Fibroblast of upper back skin (primary cell): ENCODE measurements at regions not wholly inside any gene's neighbourhood (a gene's known extent, or its start where the extent isn't known, plus 50 kb on each side); places are given as distances from the start of the nearest gene placed in this dataset.
A peak's percentile ranks its signal among the peaks of the same experiment; 100 is the strongest.

Source experiments
- DNase-seq: peaks from one replicate; pipeline ENCODE4 v3.0.0-alpha.2; 2013

DNA sequence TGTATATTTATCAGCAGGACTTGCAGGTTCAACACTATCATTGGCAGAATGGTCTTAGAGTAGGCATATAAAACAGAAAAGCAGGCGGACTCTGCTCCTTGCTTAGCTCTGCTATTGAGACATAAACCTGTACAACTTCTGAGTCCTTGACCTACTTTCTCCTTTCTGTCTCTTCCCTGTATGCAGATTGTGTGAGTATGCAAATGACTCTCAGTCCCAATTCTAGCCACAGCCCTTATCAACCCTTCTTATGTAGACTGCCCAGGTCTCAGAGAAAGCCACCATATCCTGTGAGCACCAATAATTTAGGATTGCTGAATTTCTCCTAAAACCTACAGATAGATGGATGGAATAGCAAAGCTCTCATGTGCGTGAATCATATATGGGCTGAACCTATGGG lies 367.6 kb upstream of the DDI1 start:
- no peak for DNase-seq

DNA sequence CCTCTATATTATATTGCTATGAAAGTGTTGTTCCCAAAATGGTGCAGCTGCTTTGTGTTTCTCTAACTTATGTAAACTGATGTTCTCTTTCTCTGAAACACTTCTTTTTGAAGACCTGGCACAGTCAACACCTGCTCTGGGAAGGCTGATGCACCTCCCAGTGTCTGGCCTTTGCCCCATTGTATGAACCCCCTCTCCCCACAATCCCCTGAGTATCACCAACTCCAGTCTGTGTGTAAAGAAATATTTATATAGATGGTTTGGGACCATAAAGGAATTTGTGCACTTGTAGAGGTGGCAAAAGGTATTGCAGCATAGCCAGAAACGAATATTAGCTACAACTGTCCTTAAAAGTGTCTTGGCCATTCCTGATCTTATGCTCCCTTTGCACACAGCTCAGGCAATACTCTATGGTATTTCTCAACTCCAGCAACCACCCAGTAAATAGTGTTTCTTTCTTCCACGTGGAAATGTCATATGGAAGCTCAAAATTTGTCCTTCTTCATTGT lies 365.2 kb upstream of the DDI1 start:
- DNase-seq: no peak

DNA sequence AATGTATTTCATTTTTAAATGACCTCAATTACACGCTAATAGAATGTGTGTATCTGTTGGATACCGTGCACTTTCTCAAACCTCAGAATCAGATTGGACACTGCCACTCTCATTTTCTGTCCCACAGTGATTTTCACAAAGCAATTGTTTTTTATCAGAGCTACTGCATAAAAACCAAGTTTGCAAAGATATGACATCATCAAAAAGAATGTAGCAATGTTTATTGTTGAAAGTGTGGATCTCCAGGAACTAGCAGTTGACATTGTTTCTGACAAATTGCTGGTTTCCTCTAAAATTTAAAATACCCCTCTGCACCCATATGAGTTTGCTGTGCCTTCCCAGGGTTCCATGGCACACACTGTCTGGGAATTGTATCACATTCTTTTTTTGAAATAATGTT lies 362.7 kb upstream of the DDI1 start:
- peak; percentile 34 for DNase-seq

DNA sequence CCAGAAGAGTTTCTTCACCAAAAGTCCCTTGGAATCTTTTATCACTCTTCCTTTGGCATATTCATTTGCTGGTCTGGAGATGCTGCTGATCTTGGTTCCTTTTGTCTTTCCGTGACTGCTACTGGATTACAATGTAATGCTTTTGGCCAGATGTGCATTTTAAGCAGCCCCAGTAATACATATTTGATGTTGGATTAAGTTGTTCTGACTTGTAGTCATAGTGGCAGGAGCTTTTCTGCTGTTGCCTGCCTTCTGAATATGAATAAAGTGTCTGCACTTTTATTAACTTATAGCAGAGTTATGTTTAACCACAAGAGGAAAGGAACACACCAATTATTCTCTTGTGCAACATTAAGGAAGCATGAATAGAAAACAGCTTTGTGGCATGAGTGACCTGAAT lies 360.0 kb upstream of the DDI1 start:
- DNase-seq: peak; percentile 41

GRCh38 chr11:103680826-103681225 lies 355.6 kb upstream of the DDI1 start:
- no peak for DNase-seq

- no peak for DNase-seq
Observed at GRCh38 chr11:103681855-103682254, 354.6 kb upstream of the DDI1 start.

GRCh38 chr11:103682318-103683184 lies 353.9 kb upstream of the DDI1 start:
- DNase-seq: peak; percentile 79

DNA sequence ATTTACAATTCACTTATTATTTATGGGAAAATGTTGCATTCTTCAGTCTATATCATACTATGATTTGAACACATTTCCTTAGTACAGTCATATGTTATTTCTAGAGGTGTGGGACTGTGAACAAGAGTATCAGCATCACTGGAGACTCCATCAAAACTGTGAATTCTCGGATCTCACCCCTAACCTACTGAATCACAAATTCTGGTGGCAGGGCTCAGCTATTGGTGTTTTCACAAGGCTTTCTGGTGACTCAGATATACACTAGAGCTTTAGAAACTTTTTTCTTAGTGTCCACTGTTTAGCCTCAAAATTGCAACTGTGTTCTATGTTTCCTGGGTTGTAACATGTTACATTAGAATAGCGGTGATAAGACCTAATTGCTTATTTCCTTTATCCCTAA lies 352.9 kb upstream of the DDI1 start:
- DNase-seq: peak; percentile 55

- DNase-seq: no peak
Observed at GRCh38 chr11:103688924-103689323, 347.5 kb upstream of the DDI1 start.

DNA sequence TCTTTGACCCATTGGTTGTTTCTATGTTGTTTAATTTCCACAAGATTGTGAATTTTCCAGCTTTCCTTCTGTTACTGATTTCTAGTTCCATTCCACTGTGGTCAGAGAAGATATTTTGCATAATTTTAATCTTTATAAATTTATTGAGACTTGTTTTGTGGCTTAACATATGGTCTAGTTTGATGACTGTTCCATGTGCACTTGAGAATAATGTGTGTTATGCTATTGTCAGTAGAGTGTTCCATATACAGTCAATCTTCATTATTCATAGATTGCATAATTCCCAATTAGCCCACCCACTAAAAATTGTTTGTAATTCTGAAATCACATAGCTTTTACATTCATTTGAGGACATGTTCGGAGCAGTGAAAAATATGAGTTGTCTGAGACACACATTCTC lies 346.1 kb upstream of the DDI1 start:
- peak; percentile 39 for DNase-seq

- no peak for DNase-seq
Observed at GRCh38 chr11:103696123-103696522, 340.3 kb upstream of the DDI1 start.

GRCh38 chr11:103699216-103699615 lies 337.2 kb upstream of the DDI1 start:
- DNase-seq: peak; percentile 76

- no peak for DNase-seq
Observed at GRCh38 chr11:103699656-103700055, 336.8 kb upstream of the DDI1 start.

GRCh38 chr11:103700622-103701021 lies 335.8 kb upstream of the DDI1 start:
- peak; percentile 89 for DNase-seq

- DNase-seq: no peak
Observed at GRCh38 chr11:103703437-103703836, 333.0 kb upstream of the DDI1 start.

DNA sequence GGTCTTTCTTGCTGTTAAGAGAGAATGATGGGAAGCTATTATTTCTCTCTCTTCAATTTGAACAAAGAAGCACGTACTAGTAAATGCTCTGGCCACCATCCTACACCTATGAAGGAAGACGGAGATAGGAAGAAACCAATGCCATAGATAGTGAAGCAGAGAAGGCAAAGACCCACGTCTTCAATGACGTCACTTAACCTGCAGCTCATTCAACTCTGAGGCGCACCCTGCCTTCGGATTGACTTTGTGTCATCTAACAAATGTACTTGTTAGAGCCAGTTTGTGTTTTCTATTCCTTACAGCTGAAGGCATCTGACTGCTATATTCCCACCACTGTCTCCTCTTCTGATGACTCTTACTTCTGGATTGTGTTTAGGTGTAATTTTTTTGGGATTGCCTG lies 332.5 kb upstream of the DDI1 start:
- no peak for DNase-seq

DNA sequence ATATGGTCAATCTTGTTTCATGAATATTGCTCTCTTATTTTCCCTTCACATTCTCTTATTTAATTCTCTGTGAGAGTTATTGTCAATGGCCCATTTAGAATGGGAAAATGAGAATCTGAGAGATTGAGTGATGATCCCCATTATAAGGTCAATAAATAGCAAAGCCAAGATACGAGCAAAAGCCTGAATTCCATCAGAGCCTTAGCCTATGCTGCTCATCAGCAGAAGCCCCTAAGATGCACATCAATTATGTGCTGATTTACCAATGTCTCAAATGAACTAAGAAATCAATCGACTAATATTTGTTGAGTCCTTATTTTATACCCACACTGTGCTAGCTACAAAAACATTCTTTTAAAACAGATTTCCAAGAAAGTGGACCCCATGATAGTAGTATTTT lies 330.8 kb upstream of the DDI1 start:
- no peak for DNase-seq

GRCh38 chr11:103709371-103709770 lies 327.1 kb upstream of the DDI1 start:
- DNase-seq: no peak

DNA sequence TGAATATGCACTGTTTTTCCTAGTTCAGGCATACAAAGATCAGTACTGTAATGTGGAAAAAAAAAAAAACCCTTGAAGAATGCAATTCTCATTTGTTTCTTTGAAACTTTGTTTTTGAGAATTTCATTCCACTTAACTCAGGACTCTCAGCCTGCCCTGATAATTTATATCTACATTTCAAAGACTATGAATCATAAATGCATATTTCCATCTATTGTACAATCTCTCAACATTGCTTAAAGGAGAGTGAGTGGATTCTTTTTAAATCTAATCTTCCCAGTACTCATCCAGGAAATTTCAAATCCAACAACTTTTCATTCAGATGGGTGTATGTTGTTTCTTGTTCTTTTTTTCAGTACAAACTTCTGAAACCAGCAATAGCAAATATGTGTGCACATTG lies 322.2 kb upstream of the DDI1 start:
- peak; percentile 79 for DNase-seq

DNA sequence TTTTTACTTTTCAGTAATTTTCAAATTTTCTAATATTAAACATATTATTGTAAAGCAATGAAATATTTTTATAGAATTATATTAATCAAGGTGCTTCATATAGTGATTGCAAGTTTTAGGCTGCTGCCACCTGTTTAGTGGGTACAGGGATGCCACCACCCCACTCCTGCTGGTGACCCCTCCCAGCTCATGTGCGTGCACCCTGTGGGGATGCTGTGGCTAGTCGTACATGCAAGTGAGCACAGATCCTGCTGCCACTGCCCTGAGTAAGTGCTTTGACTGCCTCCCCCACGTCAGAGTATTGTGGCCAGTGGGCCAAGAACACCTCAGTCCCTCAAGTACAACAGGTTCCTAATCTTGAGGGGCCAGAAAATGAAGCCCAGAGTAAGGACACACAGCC lies 320.1 kb upstream of the DDI1 start:
- DNase-seq: no peak

DNA sequence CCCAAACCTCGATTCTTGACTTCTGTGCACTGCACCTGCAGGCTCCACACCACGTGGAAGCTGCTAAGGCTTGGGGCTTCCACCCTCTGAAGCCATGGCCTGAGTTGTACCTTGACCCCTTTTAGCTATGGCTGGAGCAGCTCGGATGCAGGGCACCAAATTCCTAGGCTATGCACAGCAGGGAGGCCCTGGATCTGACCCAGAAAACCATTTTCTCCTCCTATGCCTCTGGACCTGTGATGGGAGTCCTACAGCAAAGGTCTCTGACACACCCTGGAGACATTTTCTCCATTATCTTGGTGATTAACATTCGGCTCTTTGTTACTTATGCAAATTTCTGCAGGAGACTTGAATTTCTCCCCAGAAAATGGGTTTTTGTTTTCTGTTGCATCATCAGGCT lies 309.2 kb upstream of the DDI1 start:
- DNase-seq: no peak

- peak; percentile 7 for DNase-seq
Observed at GRCh38 chr11:103729617-103730016, 306.8 kb upstream of the DDI1 start.

DNA sequence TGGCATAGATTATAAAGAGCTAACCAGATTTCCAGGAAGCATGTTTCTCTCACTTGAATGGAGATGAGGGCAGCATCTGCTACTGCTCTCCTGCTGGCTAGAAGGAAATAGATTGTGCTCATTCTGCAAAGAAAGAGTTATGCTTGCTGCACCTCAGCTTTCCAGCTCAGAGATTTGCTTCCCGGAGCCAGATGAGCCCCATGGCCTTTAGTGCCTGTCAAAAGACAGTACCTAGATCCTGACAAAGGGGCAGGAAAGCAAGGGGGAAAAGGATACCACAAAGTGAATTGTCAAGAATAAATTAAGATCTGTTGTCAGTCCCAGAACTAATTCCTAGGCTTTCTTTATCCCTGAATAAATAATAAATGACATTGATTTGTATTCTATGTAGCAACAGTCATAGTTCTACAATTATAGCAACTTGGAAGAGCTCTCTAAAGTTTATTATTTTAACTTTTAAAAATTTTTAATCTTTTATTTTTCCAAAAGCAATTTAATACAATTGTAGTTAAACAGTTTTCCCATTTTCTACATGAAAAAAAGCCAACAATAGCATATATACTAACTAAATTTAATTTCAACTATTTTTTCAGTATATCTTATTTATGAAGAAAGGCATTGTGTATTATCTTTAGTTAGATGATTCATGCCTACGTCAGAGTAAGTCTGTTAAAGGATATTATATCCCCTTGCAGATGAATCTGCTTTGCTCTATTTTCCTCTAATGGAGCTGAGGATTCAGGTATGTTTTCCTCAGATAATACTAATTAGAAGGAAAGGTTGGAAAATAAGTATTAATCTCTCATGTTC lies 306.1 kb upstream of the DDI1 start:
- peak; percentile 33 for DNase-seq

GRCh38 chr11:103731670-103732069 lies 304.8 kb upstream of the DDI1 start:
- no peak for DNase-seq
